ENCODE measurements at regions not wholly inside any gene's neighbourhood (a gene's known extent, or its start where the extent isn't known, plus 50 kb on each side); places are given as distances from the start of the nearest gene placed in this dataset.

- TF ChIP-seq E4F1 (CRISPR knock-in tag; IDR thresholded peaks at IDR 0.05; ENCODE audit: borderline replicate concordance) (no peak), CREB3 (tag; conservative IDR thresholded peaks at IDR 0.05; ENCODE audit: low read depth) (no peak), ELF4 (CRISPR knock-in tag; IDR thresholded peaks at IDR 0.05) (no peak), ZNF512 (tag; IDR thresholded peaks at IDR 0.05) (no peak), CTBP1 (IDR thresholded peaks at IDR 0.05; ENCODE audit: borderline replicate concordance) (peak; percentile 55; the same call in 1 of the 2 replicates), HNRNPLL (IDR thresholded peaks at IDR 0.05; ENCODE audit: low read depth, low read length, poor library complexity, severe bottlenecking) (no peak), ZBTB49 (CRISPR knock-in tag; IDR thresholded peaks at IDR 0.05; ENCODE audit: borderline replicate concordance) (no peak), MTA1 (IDR thresholded peaks at IDR 0.05; ENCODE audit: borderline replicate concordance) (peak; percentile 65; the same call in 1 of the 2 replicates), ELF2 (CRISPR knock-in tag; IDR thresholded peaks at IDR 0.05) (no peak), PTBP1 (IDR thresholded peaks at IDR 0.05; ENCODE audit: low read depth, low read length) (no peak), ETV1 (tag; conservative IDR thresholded peaks at IDR 0.05; ENCODE audit: low read depth) (no peak), ZNF280B (CRISPR knock-in tag; IDR thresholded peaks at IDR 0.05) (no peak), HMGXB4 (CRISPR knock-in tag; IDR thresholded peaks at IDR 0.05) (no peak), HMGN3 (IDR thresholded peaks at IDR 0.05; ENCODE audit: borderline replicate concordance, extremely low read depth, insufficient read length, low read depth, low read length) (peak; percentile 67), ZNF79 (CRISPR knock-in tag; IDR thresholded peaks at IDR 0.05; ENCODE audit: low read depth) (no peak), IRF9 (tag; IDR thresholded peaks at IDR 0.05) (no peak)
Observed at GRCh38 chr2:215532844-215533243, 97.0 kb upstream of the FN1 start (continued).
